ENCODE measurements at regions not wholly inside any gene's neighbourhood (a gene's known extent, or its start where the extent isn't known, plus 50 kb on each side); places are given as distances from the start of the nearest gene placed in this dataset.

GRCh38 chrX:11941571-11941970 lies 183.5 kb downstream of the MSL3 start:
- H2BK12ac ChIP-seq (ENCODE audit: insufficient read length, low read depth, low read length) = no peak overlapping the region
- Mint-ChIP-seq H3K27ac (no peak overlapping the region), H3K9me3 (peaks cover 36 to 41% of the 10 kb centered on the region in 2 experiments), H3K36me3 (ENCODE audit: insufficient read depth in 1 of 3, low read depth in 3 of 3) (no peaks in the 10 kb centered on the region), H3K27me3 (ENCODE audit: low read depth) (0 out of 2 replicates have a peak, but pooled peaks cover 1% of the 10 kb centered on the region), H3K4me1 (peaks cover 0 to 3% of the 10 kb centered on the region in 2 experiments; a peak in 2 of 4 replicates), H3K4me3 (no peak overlapping the region)
- no peak overlapping the region for H2BK5ac ChIP-seq (ENCODE audit: insufficient read length, low read length)
- H3K79me2 ChIP-seq (ENCODE audit: insufficient read depth, low read length) = no peaks in the 10 kb centered on the region
- H3K23ac ChIP-seq (ENCODE audit: insufficient read length, low read depth, low read length) = no peak overlapping the region
- H3K4ac ChIP-seq (ENCODE audit: low read depth, low read length) = no peak overlapping the region
- no peaks in the 10 kb centered on the region for H4K20me1 ChIP-seq (ENCODE audit: control insufficient read depth, insufficient read depth, insufficient read length)
- TF ChIP-seq, protein P1, sequence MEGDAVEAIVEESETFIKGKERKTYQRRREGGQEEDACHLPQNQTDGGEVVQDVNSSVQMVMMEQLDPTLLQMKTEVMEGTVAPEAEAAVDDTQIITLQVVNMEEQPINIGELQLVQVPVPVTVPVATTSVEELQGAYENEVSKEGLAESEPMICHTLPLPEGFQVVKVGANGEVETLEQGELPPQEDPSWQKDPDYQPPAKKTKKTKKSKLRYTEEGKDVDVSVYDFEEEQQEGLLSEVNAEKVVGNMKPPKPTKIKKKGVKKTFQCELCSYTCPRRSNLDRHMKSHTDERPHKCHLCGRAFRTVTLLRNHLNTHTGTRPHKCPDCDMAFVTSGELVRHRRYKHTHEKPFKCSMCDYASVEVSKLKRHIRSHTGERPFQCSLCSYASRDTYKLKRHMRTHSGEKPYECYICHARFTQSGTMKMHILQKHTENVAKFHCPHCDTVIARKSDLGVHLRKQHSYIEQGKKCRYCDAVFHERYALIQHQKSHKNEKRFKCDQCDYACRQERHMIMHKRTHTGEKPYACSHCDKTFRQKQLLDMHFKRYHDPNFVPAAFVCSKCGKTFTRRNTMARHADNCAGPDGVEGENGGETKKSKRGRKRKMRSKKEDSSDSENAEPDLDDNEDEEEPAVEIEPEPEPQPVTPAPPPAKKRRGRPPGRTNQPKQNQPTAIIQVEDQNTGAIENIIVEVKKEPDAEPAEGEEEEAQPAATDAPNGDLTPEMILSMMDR (conservative IDR thresholded peaks at IDR 0.05) = no peak
- no peak overlapping the region for H2AK5ac ChIP-seq (ENCODE audit: insufficient read length, low read length)
- H2AFZ ChIP-seq (ENCODE audit: low read length) = no peak overlapping the region
- no peak overlapping the region for H4K8ac ChIP-seq (replicated peaks; ENCODE audit: insufficient read length, low read depth, low read length)
- H3K9me3 ChIP-seq (ENCODE audit: control insufficient read depth, low read depth, low read length) = no peaks in the 10 kb centered on the region
- no peak overlapping the region for H3K56ac ChIP-seq (ENCODE audit: insufficient read length, low read depth, low read length)
- no peak overlapping the region for H3K4me2 ChIP-seq (ENCODE audit: insufficient read depth, insufficient read length, low read length)
- H4K5ac ChIP-seq (ENCODE audit: insufficient read length, low read depth, low read length) = no peak overlapping the region
- no peaks in the 10 kb centered on the region for H3K79me1 ChIP-seq (ENCODE audit: insufficient read depth, low read depth, low read length, poor library complexity, severe bottlenecking)
- no peak overlapping the region for H2BK20ac ChIP-seq (ENCODE audit: low read depth, low read length, poor library complexity, severe bottlenecking)
- H3K23me2 ChIP-seq (ENCODE audit: insufficient read length, low read depth, low read length, poor library complexity, severe bottlenecking) = no peaks in the 10 kb centered on the region
- H3T11ph ChIP-seq (ENCODE audit: low read length) = no peak overlapping the region
- H3K9ac ChIP-seq (ENCODE audit: extremely low read depth, insufficient read length, low read length) = no peak overlapping the region
- H3K14ac ChIP-seq (ENCODE audit: insufficient read depth, low read length) = no peak overlapping the region
- no CpG with 5 or more reads among the region's 5 CpGs for WGBS (ENCODE audit: extremely low coverage, insufficient read length, low lambda C conversion rate)
- H3K4me1 ChIP-seq (ENCODE audit: insufficient read depth, low read length) = no peaks in the 10 kb centered on the region
- no peak overlapping the region for H3K18ac ChIP-seq (ENCODE audit: insufficient read length, low read depth, low read length)
- DNase-seq = no peak
- H4K91ac ChIP-seq (ENCODE audit: insufficient read length, low read depth, low read length) = no peak overlapping the region
- no peak overlapping the region for H2BK15ac ChIP-seq (ENCODE audit: low read depth, low read length)
- H2BK120ac ChIP-seq (ENCODE audit: low read depth, low read length, poor library complexity, severe bottlenecking) = no peak overlapping the region
- H3K27ac ChIP-seq (ENCODE audit: insufficient read length, low read depth, low read length) = no peak overlapping the region
- no peaks in the 10 kb centered on the region for H3K27me3 ChIP-seq (ENCODE audit: insufficient read depth, low read length)

Measured in H9 (cell line).